NCI-H146 treated with DMSO at 0.1 percent for 48 hours (cell line): ENCODE measurements at regions not wholly inside any gene's neighbourhood (a gene's known extent, or its start where the extent isn't known, plus 50 kb on each side); places are given as distances from the start of the nearest gene placed in this dataset.

Experiments used
- DNase-seq: peaks from one replicate; lab custom pipeline; 2025; ENCODE audit not compliant: unreplicated experiment; lab: John Stamatoyannopoulos, UW

- DNase-seq = no peak
Measured at GRCh38 chr5:88401686-88402085, 133.0 kb upstream of the TMEM161B start.

GRCh38 chr5:88401228-88401627 lies 132.6 kb upstream of the TMEM161B start:
- no peak for DNase-seq

GRCh38 chr5:88399561-88399960 lies 130.9 kb upstream of the TMEM161B start:
- no peak for DNase-seq

GRCh38 chr5:88398316-88398715 lies 129.7 kb upstream of the TMEM161B start:
- DNase-seq = no peak

GRCh38 chr5:88396751-88397281 lies 128.2 kb upstream of the TMEM161B start:
- no peak for DNase-seq

- no peak for DNase-seq
Measured at GRCh38 chr5:88396000-88396535, 127.4 kb upstream of the TMEM161B start.

GRCh38 chr5:88395264-88395663 lies 126.6 kb upstream of the TMEM161B start:
- no peak for DNase-seq

- no peak for DNase-seq
Measured at GRCh38 chr5:88394536-88395175, 126.0 kb upstream of the TMEM161B start.

- no peak for DNase-seq
Measured at GRCh38 chr5:88393716-88394535, 125.3 kb upstream of the TMEM161B start.

- no peak for DNase-seq
Measured at GRCh38 chr5:88393042-88393441, 124.4 kb upstream of the TMEM161B start.

- no peak for DNase-seq
Measured at GRCh38 chr5:88391991-88392390, 123.3 kb upstream of the TMEM161B start.

- DNase-seq = no peak
Measured at GRCh38 chr5:88391116-88391515, 122.5 kb upstream of the TMEM161B start.

GRCh38 chr5:88390481-88390880 lies 121.8 kb upstream of the TMEM161B start:
- no peak for DNase-seq

GRCh38 chr5:88390096-88390441 lies 121.4 kb upstream of the TMEM161B start:
- no peak for DNase-seq

GRCh38 chr5:88389338-88390095 lies 120.9 kb upstream of the TMEM161B start:
- no peak for DNase-seq

- DNase-seq = no peak
Measured at GRCh38 chr5:88388476-88389337, 120.1 kb upstream of the TMEM161B start.

- no peak for DNase-seq
Measured at GRCh38 chr5:88384886-88385285, 116.2 kb upstream of the TMEM161B start.

- no peak for DNase-seq
Measured at GRCh38 chr5:88380332-88380731, 111.7 kb upstream of the TMEM161B start.

- DNase-seq = no peak
Measured at GRCh38 chr5:88377705-88378656, 109.3 kb upstream of the TMEM161B start.
